Stimulated activated CD8-positive, alpha-beta memory T cell treated with anti-CD3 and anti-CD28 coated beads, Interleukin-15, amount 100 ng/mL, for 24 hours (primary cell): ENCODE measurements at regions not wholly inside any gene's neighbourhood (a gene's known extent, or its start where the extent isn't known, plus 50 kb on each side); places are given as distances from the start of the nearest gene placed in this dataset.

ENCODE experiments used
- DNase-seq: peaks from one replicate; pipeline ENCODE4 v3.0.0-alpha.2; 2020; ENCODE audit warnings: low read depth

GRCh38 chr15:46110755-46111154 lies 475.9 kb downstream of the SQOR start:
- no peak for DNase-seq

- DNase-seq: no peak
These were observed 476.9 kb downstream of the SQOR start for GRCh38 chr15:46111730-46112129.

- DNase-seq: no peak
These were observed 482.2 kb downstream of the SQOR start for GRCh38 chr15:46117071-46117470.

GRCh38 chr15:46120713-46121112 lies 485.9 kb downstream of the SQOR start:
- no peak for DNase-seq

GRCh38 chr15:46121441-46121840 lies 486.6 kb downstream of the SQOR start:
- DNase-seq: no peak

- DNase-seq: no peak
These were observed 491.8 kb downstream of the SQOR start for GRCh38 chr15:46126581-46126980.

GRCh38 chr15:46127361-46127874 lies 492.6 kb downstream of the SQOR start:
- no peak for DNase-seq

GRCh38 chr15:46129145-46129544 lies 494.3 kb downstream of the SQOR start:
- no peak for DNase-seq

- no peak for DNase-seq
These were observed 497.0 kb downstream of the SQOR start for GRCh38 chr15:46131876-46132275.

GRCh38 chr15:46137443-46137842 lies 502.6 kb downstream of the SQOR start:
- no peak for DNase-seq

GRCh38 chr15:46146002-46146401 lies 511.2 kb downstream of the SQOR start:
- no peak for DNase-seq

GRCh38 chr15:46146915-46147314 lies 512.1 kb downstream of the SQOR start:
- no peak for DNase-seq

- DNase-seq: no peak
These were observed 517.0 kb downstream of the SQOR start for GRCh38 chr15:46151786-46152185.

- DNase-seq: no peak
These were observed 531.9 kb downstream of the SQOR start for GRCh38 chr15:46166750-46167149.

GRCh38 chr15:46170326-46170725 lies 535.5 kb downstream of the SQOR start:
- no peak for DNase-seq

GRCh38 chr15:46174122-46174521 lies 539.3 kb downstream of the SQOR start:
- no peak for DNase-seq

- DNase-seq: no peak
These were observed 542.4 kb downstream of the SQOR start for GRCh38 chr15:46177219-46177618.

- no peak for DNase-seq
These were observed 543.3 kb downstream of the SQOR start for GRCh38 chr15:46178138-46178537.

GRCh38 chr15:46207341-46207740 lies 572.5 kb downstream of the SQOR start:
- no peak for DNase-seq

- no peak for DNase-seq
These were observed 578.7 kb downstream of the SQOR start for GRCh38 chr15:46213551-46213950.

- no peak for DNase-seq
These were observed 588.0 kb downstream of the SQOR start for GRCh38 chr15:46222826-46223225.

- no peak for DNase-seq
These were observed 594.4 kb downstream of the SQOR start for GRCh38 chr15:46229263-46229662.

GRCh38 chr15:46231786-46232185 lies 597.0 kb downstream of the SQOR start:
- DNase-seq: no peak

- no peak for DNase-seq
These were observed 597.6 kb downstream of the SQOR start for GRCh38 chr15:46232471-46232870.

- no peak for DNase-seq
These were observed 608.1 kb downstream of the SQOR start for GRCh38 chr15:46242935-46243334.
